Adrenal gland (tissue), 5 donors: ENCODE measurements at regions not wholly inside any gene's neighbourhood (a gene's known extent, or its start where the extent isn't known, plus 50 kb on each side); places are given as distances from the start of the nearest gene placed in this dataset.

ENCODE experiments used
- POLR2A ChIP-seq, 2 donors: fragments of 450-650 bp; IDR thresholded peaks; one replicate each; pipeline ENCODE4 v1.6.1; 2017; ENCODE audit warnings: antibody characterized with exemption in 2 of 2, mild to moderate bottlenecking in 2 of 2, moderate library complexity in 1 of 2
- TF ChIP-seq, protein P1 (sequence below), 6 experiments: fragments of 450-650 bp in 4 of 6; fragments of 200-600 bp in 2 of 6; sonication (generic) in 1 of 6; IDR thresholded peaks; 1 replicate in 5 of 6; 2 replicates in 1 of 6; pipeline versions ENCODE4 v1.5.1 to v1.8.0; 2016 to 2021; ENCODE audit warnings: antibody characterized with exemption in 6 of 6, mild to moderate bottlenecking in 2 of 6, moderate library complexity in 1 of 6
- donor health status: DM: no; HTN: no; CAD: no.

DNA sequence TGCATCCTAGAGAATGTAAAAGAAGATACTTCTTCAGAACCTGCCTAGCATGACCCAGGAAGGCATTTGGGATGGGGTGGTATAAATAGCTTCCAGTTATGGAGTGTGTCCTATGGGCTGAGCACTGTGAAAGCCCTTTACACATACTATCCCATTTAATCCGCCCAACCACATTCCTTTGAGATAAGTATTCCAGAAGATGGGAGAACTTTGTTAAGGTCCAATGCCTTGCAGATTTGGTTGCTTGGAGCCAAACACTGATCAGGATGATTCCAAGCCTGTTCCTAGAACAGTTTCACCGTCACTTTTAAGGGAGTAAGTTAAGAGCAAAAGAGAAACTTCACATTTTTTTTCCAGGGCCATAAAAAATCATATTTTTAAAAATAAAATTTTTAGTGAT lies 82.5 kb upstream of the CLMN start:
- no peak for TF ChIP-seq POLR2A (IDR thresholded peaks at IDR 0.05)
- TF ChIP-seq, protein P1, sequence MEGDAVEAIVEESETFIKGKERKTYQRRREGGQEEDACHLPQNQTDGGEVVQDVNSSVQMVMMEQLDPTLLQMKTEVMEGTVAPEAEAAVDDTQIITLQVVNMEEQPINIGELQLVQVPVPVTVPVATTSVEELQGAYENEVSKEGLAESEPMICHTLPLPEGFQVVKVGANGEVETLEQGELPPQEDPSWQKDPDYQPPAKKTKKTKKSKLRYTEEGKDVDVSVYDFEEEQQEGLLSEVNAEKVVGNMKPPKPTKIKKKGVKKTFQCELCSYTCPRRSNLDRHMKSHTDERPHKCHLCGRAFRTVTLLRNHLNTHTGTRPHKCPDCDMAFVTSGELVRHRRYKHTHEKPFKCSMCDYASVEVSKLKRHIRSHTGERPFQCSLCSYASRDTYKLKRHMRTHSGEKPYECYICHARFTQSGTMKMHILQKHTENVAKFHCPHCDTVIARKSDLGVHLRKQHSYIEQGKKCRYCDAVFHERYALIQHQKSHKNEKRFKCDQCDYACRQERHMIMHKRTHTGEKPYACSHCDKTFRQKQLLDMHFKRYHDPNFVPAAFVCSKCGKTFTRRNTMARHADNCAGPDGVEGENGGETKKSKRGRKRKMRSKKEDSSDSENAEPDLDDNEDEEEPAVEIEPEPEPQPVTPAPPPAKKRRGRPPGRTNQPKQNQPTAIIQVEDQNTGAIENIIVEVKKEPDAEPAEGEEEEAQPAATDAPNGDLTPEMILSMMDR (IDR thresholded peaks at IDR 0.05): no peak
